KMS-11 (cell line): ENCODE measurements at regions not wholly inside any gene's neighbourhood (a gene's known extent, or its start where the extent isn't known, plus 50 kb on each side); places are given as distances from the start of the nearest gene placed in this dataset.
A peak's percentile ranks its signal among the peaks of the same experiment; 100 is the strongest.

Experiments
- H2AFZ ChIP-seq: fragments of 200-600 bp; sonication (generic); 2 replicates; pipeline ENCODE4 v1.6.1; 2016; ENCODE audit warnings: antibody characterized with exemption, mixed run types, low read depth
- H3K27ac ChIP-seq: fragments of 200-600 bp; sonication (generic); 2 replicates; pipeline ENCODE4 v1.6.1; 2016; ENCODE audit warnings: mild to moderate bottlenecking, mixed run types
- H3K27me3 ChIP-seq: fragments of 200-600 bp; sonication (generic); 2 replicates; pipeline ENCODE4 v1.6.1; 2017; ENCODE audit warnings: mild to moderate bottlenecking, low read depth, mixed run types, moderate library complexity; ENCODE audit not compliant: insufficient read depth
- H3K36me3 ChIP-seq: fragments of 200-600 bp; sonication (generic); 2 replicates; pipeline ENCODE4 v1.6.1; 2017; ENCODE audit warnings: mild to moderate bottlenecking, mixed run types; ENCODE audit not compliant: insufficient read depth
- H3K4me1 ChIP-seq: fragments of 200-600 bp; sonication (generic); 2 replicates; pipeline ENCODE4 v1.6.1; 2016; ENCODE audit warnings: mild to moderate bottlenecking, low read depth, mixed run types; ENCODE audit not compliant: poor library complexity, severe bottlenecking
- H3K4me2 ChIP-seq: fragments of 200-600 bp; sonication (generic); 2 replicates; pipeline ENCODE4 v1.7.0; 2016; ENCODE audit warnings: mild to moderate bottlenecking, mixed run types
- H3K4me3 ChIP-seq: fragments of 200-600 bp; sonication (generic); IDR thresholded peaks from 2 replicates; pipeline ENCODE4 v1.6.1; 2017; ENCODE audit warnings: low read depth, low read length, mixed read lengths; ENCODE audit not compliant: insufficient read depth
- H3K79me2 ChIP-seq: fragments of 200-600 bp; sonication (generic); 2 replicates; pipeline ENCODE4 v1.6.1; 2016; ENCODE audit warnings: low read depth, mixed run types; ENCODE audit not compliant: insufficient read depth
- H3K9ac ChIP-seq: fragments of 200-600 bp; sonication (generic); 2 replicates; pipeline ENCODE4 v1.6.1; 2016; ENCODE audit warnings: mild to moderate bottlenecking, mixed run types
- H4K20me1 ChIP-seq: fragments of 200-600 bp; sonication (generic); 2 replicates; pipeline ENCODE4 v1.6.1; 2016; ENCODE audit warnings: mild to moderate bottlenecking, mixed run types; ENCODE audit not compliant: insufficient read depth
- TF ChIP-seq, protein P1 (sequence below): fragments of 200-600 bp; sonication (generic); conservative IDR thresholded peaks from 2 replicates; pipeline ENCODE4 v1.6.1; 2017; ENCODE audit warnings: low read depth, mild to moderate bottlenecking, antibody characterized with exemption, low read length, moderate library complexity, mixed read lengths

DNA sequence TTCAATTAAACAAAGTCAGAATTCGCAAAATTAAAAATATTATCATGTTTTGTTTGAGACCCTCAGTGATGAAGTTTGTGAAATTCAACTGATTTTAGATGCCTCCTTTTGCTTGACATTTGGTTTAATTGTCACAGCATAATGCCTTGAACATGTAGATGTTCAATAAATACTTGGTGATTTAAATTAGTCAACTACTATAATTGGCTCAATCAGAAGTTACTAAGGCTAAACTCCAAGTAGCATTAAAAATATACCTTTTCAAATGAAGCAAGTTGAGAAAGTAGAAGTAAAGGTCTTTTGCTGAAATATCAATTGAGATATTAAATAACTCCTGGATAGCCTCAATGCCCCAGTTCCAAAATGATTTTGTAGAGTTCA lies 145.8 kb upstream of the AKIRIN2 start:
- no peak overlapping the region for H3K4me3 ChIP-seq
- H2AFZ ChIP-seq: no peak overlapping the region
- no peak overlapping the region for H3K9ac ChIP-seq
- TF ChIP-seq, protein P1, sequence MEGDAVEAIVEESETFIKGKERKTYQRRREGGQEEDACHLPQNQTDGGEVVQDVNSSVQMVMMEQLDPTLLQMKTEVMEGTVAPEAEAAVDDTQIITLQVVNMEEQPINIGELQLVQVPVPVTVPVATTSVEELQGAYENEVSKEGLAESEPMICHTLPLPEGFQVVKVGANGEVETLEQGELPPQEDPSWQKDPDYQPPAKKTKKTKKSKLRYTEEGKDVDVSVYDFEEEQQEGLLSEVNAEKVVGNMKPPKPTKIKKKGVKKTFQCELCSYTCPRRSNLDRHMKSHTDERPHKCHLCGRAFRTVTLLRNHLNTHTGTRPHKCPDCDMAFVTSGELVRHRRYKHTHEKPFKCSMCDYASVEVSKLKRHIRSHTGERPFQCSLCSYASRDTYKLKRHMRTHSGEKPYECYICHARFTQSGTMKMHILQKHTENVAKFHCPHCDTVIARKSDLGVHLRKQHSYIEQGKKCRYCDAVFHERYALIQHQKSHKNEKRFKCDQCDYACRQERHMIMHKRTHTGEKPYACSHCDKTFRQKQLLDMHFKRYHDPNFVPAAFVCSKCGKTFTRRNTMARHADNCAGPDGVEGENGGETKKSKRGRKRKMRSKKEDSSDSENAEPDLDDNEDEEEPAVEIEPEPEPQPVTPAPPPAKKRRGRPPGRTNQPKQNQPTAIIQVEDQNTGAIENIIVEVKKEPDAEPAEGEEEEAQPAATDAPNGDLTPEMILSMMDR: no peak
- H3K27me3 ChIP-seq: no peaks in the 10 kb centered on the region
- no peaks in the 10 kb centered on the region for H3K36me3 ChIP-seq
- no peaks in the 10 kb centered on the region for H3K79me2 ChIP-seq
- no peaks in the 10 kb centered on the region for H4K20me1 ChIP-seq
- H3K4me2 ChIP-seq: peak overlapping the region; percentile 59; the same call in 1 of the 2 replicates
- H3K4me1 ChIP-seq: peaks cover 82% of the 10 kb centered on the region
- no peak overlapping the region for H3K27ac ChIP-seq

DNA sequence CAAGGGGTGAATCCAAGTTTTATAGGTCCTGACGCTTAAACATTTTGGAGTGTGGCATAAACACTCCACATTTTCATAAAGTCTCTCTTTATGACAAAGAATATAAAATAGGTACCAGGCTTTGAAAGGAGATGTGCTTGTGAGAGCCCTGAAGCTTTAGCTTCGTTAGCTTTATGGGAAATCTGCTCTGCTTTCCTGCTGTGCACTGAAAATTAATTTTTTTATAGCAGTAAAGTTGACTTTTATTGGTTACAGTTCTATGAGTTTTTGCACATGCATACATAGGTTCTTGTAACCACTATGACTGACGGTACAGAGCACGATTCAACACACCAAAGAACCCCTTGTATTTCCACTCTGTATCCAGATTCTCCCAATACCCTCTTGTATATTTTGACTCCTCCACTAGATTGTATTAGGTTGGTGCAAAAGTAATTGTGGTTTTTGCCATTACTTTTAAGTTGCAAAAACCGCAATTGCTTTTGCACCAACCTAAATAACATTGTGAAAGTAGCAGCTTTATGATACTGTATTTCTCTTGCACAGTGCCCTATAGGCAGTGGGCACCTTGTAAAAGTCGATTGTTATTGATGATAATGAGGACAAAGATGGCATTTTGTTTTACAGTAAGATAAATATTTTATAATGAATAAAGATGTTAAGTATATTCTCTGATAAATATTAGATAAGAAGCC lies 145.2 kb upstream of the AKIRIN2 start:
- no peaks in the 10 kb centered on the region for H3K36me3 ChIP-seq
- H3K27me3 ChIP-seq: no peaks in the 10 kb centered on the region
- no peaks in the 10 kb centered on the region for H3K79me2 ChIP-seq

GRCh38 chr6:87846434-87846833 lies 144.4 kb upstream of the AKIRIN2 start:
- Histone ChIP-seq H3K4me1 (peaks cover 68% of the 10 kb centered on the region), H3K9ac (no peak overlapping the region), H3K4me2 (peak overlapping the region; percentile 51; the same call in 1 of the 2 replicates), H3K27ac (no peak overlapping the region), H3K4me3 (no peak overlapping the region), H3K36me3 (no peaks in the 10 kb centered on the region), H2AFZ (no peak overlapping the region), H3K79me2 (no peaks in the 10 kb centered on the region), H3K27me3 (no peaks in the 10 kb centered on the region), H4K20me1 (no peaks in the 10 kb centered on the region)
- TF ChIP-seq, protein P1: no peak

More for the DNA sequence above, 145.2 kb upstream of the AKIRIN2 start:
- Histone ChIP-seq H4K20me1 (no peaks in the 10 kb centered on the region), H3K27ac (no peak overlapping the region), H3K4me2 (peak overlapping the region; percentile 59), H2AFZ (no peak overlapping the region), H3K4me1 (peaks cover 77% of the 10 kb centered on the region), H3K4me3 (no peak overlapping the region), H3K9ac (no peak overlapping the region)
- TF ChIP-seq, protein P1: no peak

- no peak overlapping the region for H3K4me2 ChIP-seq
- no peak overlapping the region for H3K9ac ChIP-seq
- TF ChIP-seq, protein P1: no peak
- H3K4me3 ChIP-seq: no peak overlapping the region
- H3K79me2 ChIP-seq: no peaks in the 10 kb centered on the region
- H3K27me3 ChIP-seq: no peaks in the 10 kb centered on the region
- H3K4me1 ChIP-seq: peaks cover 12% of the 10 kb centered on the region
- no peak overlapping the region for H2AFZ ChIP-seq
- H3K27ac ChIP-seq: no peak overlapping the region
- no peaks in the 10 kb centered on the region for H4K20me1 ChIP-seq
- no peaks in the 10 kb centered on the region for H3K36me3 ChIP-seq
Observed at GRCh38 chr6:87840324-87840723, 138.3 kb upstream of the AKIRIN2 start.
